NB4 (cell line): ENCODE measurements at regions not wholly inside any gene's neighbourhood (a gene's known extent, or its start where the extent isn't known, plus 50 kb on each side); places are given as distances from the start of the nearest gene placed in this dataset.

ENCODE experiments used
- MYC ChIP-seq: IDR thresholded peaks from 2 replicates; pipeline ENCODE4 v1.6.1; 2011; ENCODE audit warnings: low read depth, low read length
- POLR2A ChIP-seq: IDR thresholded peaks from 2 replicates; pipeline ENCODE4 v1.6.1; 2011; ENCODE audit warnings: mild to moderate bottlenecking; ENCODE audit not compliant: insufficient read length; ENCODE audit errors: extremely low read depth
- TF ChIP-seq, protein P1 (sequence below): IDR thresholded peaks from one replicate; pipeline ENCODE4 v1.5.1; 2012; ENCODE audit warnings: low read depth, low read length
- TF ChIP-seq, protein P2 (sequence below): IDR thresholded peaks from 2 replicates; pipeline ENCODE4 v1.6.1; 2011; ENCODE audit warnings: low read depth, low read length

DNA sequence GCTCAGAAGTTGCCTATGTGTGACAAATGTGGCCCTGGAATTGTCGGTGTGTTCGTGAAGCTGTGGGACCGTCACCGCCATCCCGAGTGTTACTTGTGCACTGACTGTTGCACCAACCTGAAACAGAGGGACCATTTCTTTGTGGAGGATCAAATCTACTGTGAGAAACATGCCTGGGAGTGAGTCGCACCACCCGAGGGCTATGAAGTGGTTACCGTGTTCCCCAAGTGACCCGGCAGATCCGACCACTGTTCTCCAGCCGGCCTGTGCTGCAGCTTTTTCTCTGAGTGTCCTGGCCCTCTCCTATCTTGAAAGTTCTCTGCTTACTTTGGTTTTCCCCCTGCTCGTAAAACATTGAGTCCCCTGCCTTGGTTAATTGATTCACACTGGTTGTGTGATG lies 65.3 kb downstream of the VCPKMT start:
- TF ChIP-seq, protein P1, sequence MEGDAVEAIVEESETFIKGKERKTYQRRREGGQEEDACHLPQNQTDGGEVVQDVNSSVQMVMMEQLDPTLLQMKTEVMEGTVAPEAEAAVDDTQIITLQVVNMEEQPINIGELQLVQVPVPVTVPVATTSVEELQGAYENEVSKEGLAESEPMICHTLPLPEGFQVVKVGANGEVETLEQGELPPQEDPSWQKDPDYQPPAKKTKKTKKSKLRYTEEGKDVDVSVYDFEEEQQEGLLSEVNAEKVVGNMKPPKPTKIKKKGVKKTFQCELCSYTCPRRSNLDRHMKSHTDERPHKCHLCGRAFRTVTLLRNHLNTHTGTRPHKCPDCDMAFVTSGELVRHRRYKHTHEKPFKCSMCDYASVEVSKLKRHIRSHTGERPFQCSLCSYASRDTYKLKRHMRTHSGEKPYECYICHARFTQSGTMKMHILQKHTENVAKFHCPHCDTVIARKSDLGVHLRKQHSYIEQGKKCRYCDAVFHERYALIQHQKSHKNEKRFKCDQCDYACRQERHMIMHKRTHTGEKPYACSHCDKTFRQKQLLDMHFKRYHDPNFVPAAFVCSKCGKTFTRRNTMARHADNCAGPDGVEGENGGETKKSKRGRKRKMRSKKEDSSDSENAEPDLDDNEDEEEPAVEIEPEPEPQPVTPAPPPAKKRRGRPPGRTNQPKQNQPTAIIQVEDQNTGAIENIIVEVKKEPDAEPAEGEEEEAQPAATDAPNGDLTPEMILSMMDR = no peak
- TF ChIP-seq POLR2A (no peak), MYC (no peak)
- TF ChIP-seq, protein P2, sequence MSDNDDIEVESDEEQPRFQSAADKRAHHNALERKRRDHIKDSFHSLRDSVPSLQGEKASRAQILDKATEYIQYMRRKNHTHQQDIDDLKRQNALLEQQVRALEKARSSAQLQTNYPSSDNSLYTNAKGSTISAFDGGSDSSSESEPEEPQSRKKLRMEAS = no peak
